ENCODE measurements at regions not wholly inside any gene's neighbourhood (a gene's known extent, or its start where the extent isn't known, plus 50 kb on each side); places are given as distances from the start of the nearest gene placed in this dataset.

- no peaks in the 10 kb centered on the region for H3K27me3 ChIP-seq (ENCODE audit: control insufficient read depth in 1 of 2, insufficient read depth in 2 of 2, low read length in 2 of 2)
- peak overlapping the region; percentile 61 to 90 for H3K4me3 ChIP-seq (ENCODE audit: low read depth in 1 of 2, low read length in 2 of 2)
- no peaks in the 10 kb centered on the region for H3K36me3 ChIP-seq (ENCODE audit: control insufficient read depth in 2 of 2, insufficient read depth in 2 of 2, low read length in 1 of 2)
- H3K4me1 ChIP-seq (ENCODE audit: control insufficient read depth in 2 of 2, insufficient read depth in 2 of 2, low read length in 1 of 2): no peaks in the 10 kb centered on the region
- H3K27ac ChIP-seq (ENCODE audit: low read depth in 2 of 2, low read length in 1 of 2): peak overlapping the region; percentile 79 to 89
- 3 to 29% methylated on average over 28 of the region's 28 CpGs for WGBS, 2 donors
- no peaks in the 10 kb centered on the region for H3K9me3 ChIP-seq (ENCODE audit: control insufficient read depth in 2 of 2, insufficient read depth in 1 of 2, low read depth in 1 of 2, low read length in 1 of 2)
Measured at GRCh38 chrX:45850197-45850774, 649.6 kb upstream of the DIPK2B start.

- H3K27me3 ChIP-seq (ENCODE audit: control insufficient read depth in 1 of 2, insufficient read depth in 2 of 2, low read length in 2 of 2): no peaks in the 10 kb centered on the region
- 14 to 20% methylated on average over 9 of the region's 9 CpGs for WGBS, 2 donors
- H3K4me1 ChIP-seq (ENCODE audit: control insufficient read depth in 2 of 2, insufficient read depth in 2 of 2, low read length in 1 of 2): no peaks in the 10 kb centered on the region
- peak overlapping the region in 1 of 2 donors; percentile 61 for H3K4me3 ChIP-seq (ENCODE audit: low read depth in 1 of 2, low read length in 2 of 2)
- H3K9me3 ChIP-seq (ENCODE audit: control insufficient read depth in 2 of 2, insufficient read depth in 1 of 2, low read depth in 1 of 2, low read length in 1 of 2): no peaks in the 10 kb centered on the region
- no peaks in the 10 kb centered on the region for H3K36me3 ChIP-seq (ENCODE audit: control insufficient read depth in 2 of 2, insufficient read depth in 2 of 2, low read length in 1 of 2)
- H3K27ac ChIP-seq (ENCODE audit: low read depth in 2 of 2, low read length in 1 of 2): no peak overlapping the region
Measured at GRCh38 chrX:45849261-45849862, 648.7 kb upstream of the DIPK2B start.

- no peaks in the 10 kb centered on the region for H3K9me3 ChIP-seq (ENCODE audit: control insufficient read depth in 2 of 2, insufficient read depth in 1 of 2, low read depth in 1 of 2, low read length in 1 of 2)
- no peaks in the 10 kb centered on the region for H3K4me1 ChIP-seq (ENCODE audit: control insufficient read depth in 2 of 2, insufficient read depth in 2 of 2, low read length in 1 of 2)
- H3K4me3 ChIP-seq (ENCODE audit: low read depth in 1 of 2, low read length in 2 of 2): no peak overlapping the region
- WGBS, 2 donors: 63 to 73% methylated on average over 5 of the region's 5 CpGs
- H3K27me3 ChIP-seq (ENCODE audit: control insufficient read depth in 1 of 2, insufficient read depth in 2 of 2, low read length in 2 of 2): no peaks in the 10 kb centered on the region
- no peaks in the 10 kb centered on the region for H3K36me3 ChIP-seq (ENCODE audit: control insufficient read depth in 2 of 2, insufficient read depth in 2 of 2, low read length in 1 of 2)
- no peak overlapping the region for H3K27ac ChIP-seq (ENCODE audit: low read depth in 2 of 2, low read length in 1 of 2)
Measured at GRCh38 chrX:45847961-45848360, 647.3 kb upstream of the DIPK2B start.

GRCh38 chrX:45846328-45846727 is 645.7 kb upstream of the DIPK2B start:
- 83 to 93% methylated on average over 5 of the region's 5 CpGs for WGBS, 2 donors

GRCh38 chrX:45845142-45845541 is 644.5 kb upstream of the DIPK2B start:
- 82 to 89% methylated on average over 5 of the region's 5 CpGs for WGBS, 2 donors

More at GRCh38 chrX:45846328-45846727, 645.7 kb upstream of the DIPK2B start:
- H3K4me3 ChIP-seq (ENCODE audit: low read depth in 1 of 2, low read length in 2 of 2): no peak overlapping the region
- H3K4me1 ChIP-seq (ENCODE audit: control insufficient read depth in 2 of 2, insufficient read depth in 2 of 2, low read length in 1 of 2): no peaks in the 10 kb centered on the region
- no peaks in the 10 kb centered on the region for H3K9me3 ChIP-seq (ENCODE audit: control insufficient read depth in 2 of 2, insufficient read depth in 1 of 2, low read depth in 1 of 2, low read length in 1 of 2)
- H3K27me3 ChIP-seq (ENCODE audit: control insufficient read depth in 1 of 2, insufficient read depth in 2 of 2, low read length in 2 of 2): no peaks in the 10 kb centered on the region
- H3K36me3 ChIP-seq (ENCODE audit: control insufficient read depth in 2 of 2, insufficient read depth in 2 of 2, low read length in 1 of 2): no peaks in the 10 kb centered on the region
- H3K27ac ChIP-seq (ENCODE audit: low read depth in 2 of 2, low read length in 1 of 2): no peak overlapping the region

GRCh38 chrX:45843518-45843917 is 642.8 kb upstream of the DIPK2B start:
- 32 to 52% methylated on average over 1 of the region's 1 CpG for WGBS, 2 donors
- Histone ChIP-seq H3K27me3 (ENCODE audit: control insufficient read depth in 1 of 2, insufficient read depth in 2 of 2, low read length in 2 of 2) (no peaks in the 10 kb centered on the region), H3K4me3 (ENCODE audit: low read depth in 1 of 2, low read length in 2 of 2) (no peak overlapping the region), H3K36me3 (ENCODE audit: control insufficient read depth in 2 of 2, insufficient read depth in 2 of 2, low read length in 1 of 2) (no peaks in the 10 kb centered on the region), H3K4me1 (ENCODE audit: control insufficient read depth in 2 of 2, insufficient read depth in 2 of 2, low read length in 1 of 2) (no peaks in the 10 kb centered on the region), H3K27ac (ENCODE audit: low read depth in 2 of 2, low read length in 1 of 2) (no peak overlapping the region), H3K9me3 (ENCODE audit: control insufficient read depth in 2 of 2, insufficient read depth in 1 of 2, low read depth in 1 of 2, low read length in 1 of 2) (no peaks in the 10 kb centered on the region)

More at GRCh38 chrX:45845142-45845541, 644.5 kb upstream of the DIPK2B start:
- H3K4me1 ChIP-seq (ENCODE audit: control insufficient read depth in 2 of 2, insufficient read depth in 2 of 2, low read length in 1 of 2): no peaks in the 10 kb centered on the region
- no peak overlapping the region for H3K4me3 ChIP-seq (ENCODE audit: low read depth in 1 of 2, low read length in 2 of 2)
- no peaks in the 10 kb centered on the region for H3K27me3 ChIP-seq (ENCODE audit: control insufficient read depth in 1 of 2, insufficient read depth in 2 of 2, low read length in 2 of 2)
- no peak overlapping the region for H3K27ac ChIP-seq (ENCODE audit: low read depth in 2 of 2, low read length in 1 of 2)
- no peaks in the 10 kb centered on the region for H3K36me3 ChIP-seq (ENCODE audit: control insufficient read depth in 2 of 2, insufficient read depth in 2 of 2, low read length in 1 of 2)
- no peaks in the 10 kb centered on the region for H3K9me3 ChIP-seq (ENCODE audit: control insufficient read depth in 2 of 2, insufficient read depth in 1 of 2, low read depth in 1 of 2, low read length in 1 of 2)

GRCh38 chrX:45842926-45843315 is 642.2 kb upstream of the DIPK2B start:
- Histone ChIP-seq H3K27ac (ENCODE audit: low read depth in 2 of 2, low read length in 1 of 2) (no peak overlapping the region), H3K27me3 (ENCODE audit: control insufficient read depth in 1 of 2, insufficient read depth in 2 of 2, low read length in 2 of 2) (no peaks in the 10 kb centered on the region), H3K36me3 (ENCODE audit: control insufficient read depth in 2 of 2, insufficient read depth in 2 of 2, low read length in 1 of 2) (no peaks in the 10 kb centered on the region), H3K4me1 (ENCODE audit: control insufficient read depth in 2 of 2, insufficient read depth in 2 of 2, low read length in 1 of 2) (no peaks in the 10 kb centered on the region), H3K4me3 (ENCODE audit: low read depth in 1 of 2, low read length in 2 of 2) (no peak overlapping the region), H3K9me3 (ENCODE audit: control insufficient read depth in 2 of 2, insufficient read depth in 1 of 2, low read depth in 1 of 2, low read length in 1 of 2) (no peaks in the 10 kb centered on the region)
- WGBS, 2 donors: 47 to 60% methylated on average over 1 of the region's 1 CpG

GRCh38 chrX:45842207-45842925 is 641.7 kb upstream of the DIPK2B start:
- WGBS, 2 donors: 40% methylated on average over 2 of the region's 2 CpGs
- no peaks in the 10 kb centered on the region for H3K9me3 ChIP-seq (ENCODE audit: control insufficient read depth in 2 of 2, insufficient read depth in 1 of 2, low read depth in 1 of 2, low read length in 1 of 2)
- no peaks in the 10 kb centered on the region for H3K4me1 ChIP-seq (ENCODE audit: control insufficient read depth in 2 of 2, insufficient read depth in 2 of 2, low read length in 1 of 2)
- no peaks in the 10 kb centered on the region for H3K36me3 ChIP-seq (ENCODE audit: control insufficient read depth in 2 of 2, insufficient read depth in 2 of 2, low read length in 1 of 2)
- H3K27me3 ChIP-seq (ENCODE audit: control insufficient read depth in 1 of 2, insufficient read depth in 2 of 2, low read length in 2 of 2): no peaks in the 10 kb centered on the region
- H3K4me3 ChIP-seq (ENCODE audit: low read depth in 1 of 2, low read length in 2 of 2): no peak overlapping the region
- no peak overlapping the region for H3K27ac ChIP-seq (ENCODE audit: low read depth in 2 of 2, low read length in 1 of 2)

GRCh38 chrX:45840411-45840950 is 639.8 kb upstream of the DIPK2B start:
- H3K36me3 ChIP-seq (ENCODE audit: control insufficient read depth in 2 of 2, insufficient read depth in 2 of 2, low read length in 1 of 2): no peaks in the 10 kb centered on the region
- no peaks in the 10 kb centered on the region for H3K27me3 ChIP-seq (ENCODE audit: control insufficient read depth in 1 of 2, insufficient read depth in 2 of 2, low read length in 2 of 2)
- no peak overlapping the region for H3K4me3 ChIP-seq (ENCODE audit: low read depth in 1 of 2, low read length in 2 of 2)
- H3K27ac ChIP-seq (ENCODE audit: low read depth in 2 of 2, low read length in 1 of 2): no peak overlapping the region
- no peaks in the 10 kb centered on the region for H3K4me1 ChIP-seq (ENCODE audit: control insufficient read depth in 2 of 2, insufficient read depth in 2 of 2, low read length in 1 of 2)
- no peaks in the 10 kb centered on the region for H3K9me3 ChIP-seq (ENCODE audit: control insufficient read depth in 2 of 2, insufficient read depth in 1 of 2, low read depth in 1 of 2, low read length in 1 of 2)
- 64 to 93% methylated on average over 3 of the region's 3 CpGs for WGBS, 2 donors

All from esophagus (tissue), 2 donors.